Ecto neural progenitor cell (in vitro differentiated cells): ENCODE measurements at regions not wholly inside any gene's neighbourhood (a gene's known extent, or its start where the extent isn't known, plus 50 kb on each side); places are given as distances from the start of the nearest gene placed in this dataset.

Experiments used
- DNase-seq: peaks from one replicate; pipeline ENCODE4 v3.0.0-alpha.2; 2018; ENCODE audit warnings: low spot score

DNA sequence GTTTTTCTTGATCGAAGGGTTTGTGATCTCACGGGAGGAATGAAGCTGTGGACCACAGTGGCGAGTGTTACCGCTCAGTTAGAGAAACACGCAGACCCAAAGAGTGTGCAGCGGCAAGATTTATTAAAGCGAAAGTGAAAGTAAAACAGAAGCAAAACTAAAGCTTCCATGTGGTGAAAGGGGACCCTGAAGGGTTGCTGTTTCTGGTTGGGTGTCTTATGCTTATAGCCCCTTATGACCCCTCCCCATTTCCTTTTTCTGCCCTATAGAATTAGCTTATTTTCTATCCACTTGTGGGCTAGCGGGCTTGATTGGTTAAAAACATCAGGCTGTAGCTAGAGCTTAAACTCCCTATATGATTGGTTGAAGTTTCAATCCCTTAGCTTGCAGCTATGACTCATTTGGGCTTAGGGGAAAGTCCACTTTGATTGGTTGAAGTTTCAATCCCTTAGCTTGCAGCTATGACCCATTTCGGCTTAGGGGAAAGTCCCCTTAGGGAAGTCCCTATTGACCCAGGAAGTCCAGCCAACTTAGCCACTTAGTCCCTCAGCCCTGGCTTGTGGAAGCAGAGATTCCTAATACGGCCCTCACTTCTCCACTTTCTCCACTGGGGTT, 171.2 kb upstream of the NWD2 start:
- no peak for DNase-seq

- no peak for DNase-seq
Measured at GRCh38 chr4:37082912-37083311, 161.6 kb upstream of the NWD2 start.

DNA sequence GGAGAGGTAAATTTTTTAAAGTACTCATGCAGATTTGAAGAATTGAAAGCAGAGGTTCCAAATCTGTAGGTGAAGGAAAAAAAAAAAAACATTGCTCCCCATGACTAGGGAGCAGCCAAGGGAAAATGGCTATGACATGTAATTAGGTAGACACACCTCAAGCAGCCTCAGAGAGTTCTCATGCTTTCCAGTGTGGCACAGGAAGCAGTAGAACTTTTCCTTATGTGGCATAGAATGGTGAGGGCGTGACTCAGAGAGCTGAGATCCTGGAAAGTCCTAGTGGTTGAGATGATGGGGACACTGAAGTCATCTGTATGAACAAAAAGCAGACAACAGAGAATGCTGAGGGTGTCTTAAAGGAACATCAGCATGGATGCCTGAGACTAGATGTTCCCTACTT, 148.6 kb upstream of the NWD2 start:
- no peak for DNase-seq

DNA sequence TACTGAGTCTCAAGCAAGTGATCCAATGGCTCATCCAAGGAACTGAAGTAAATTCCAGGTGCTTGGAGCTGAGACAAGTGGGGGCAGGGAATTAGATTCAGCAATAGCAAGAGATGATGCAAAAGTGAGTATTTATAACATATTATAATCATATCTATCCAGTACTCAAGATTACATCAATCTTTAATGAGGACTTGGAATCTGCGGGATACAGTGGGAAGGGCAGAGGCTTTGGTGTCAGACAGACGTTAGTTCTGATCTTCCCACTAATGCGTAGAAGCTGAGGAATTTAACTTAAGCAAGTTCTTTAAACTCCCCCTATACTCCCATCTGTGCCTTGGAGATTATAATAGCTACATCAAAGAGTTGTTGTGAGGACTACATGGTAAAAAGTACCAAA, 143.4 kb upstream of the NWD2 start:
- DNase-seq = no peak

- no peak for DNase-seq
Measured at GRCh38 chr4:37101686-37102085, 142.9 kb upstream of the NWD2 start.

DNA sequence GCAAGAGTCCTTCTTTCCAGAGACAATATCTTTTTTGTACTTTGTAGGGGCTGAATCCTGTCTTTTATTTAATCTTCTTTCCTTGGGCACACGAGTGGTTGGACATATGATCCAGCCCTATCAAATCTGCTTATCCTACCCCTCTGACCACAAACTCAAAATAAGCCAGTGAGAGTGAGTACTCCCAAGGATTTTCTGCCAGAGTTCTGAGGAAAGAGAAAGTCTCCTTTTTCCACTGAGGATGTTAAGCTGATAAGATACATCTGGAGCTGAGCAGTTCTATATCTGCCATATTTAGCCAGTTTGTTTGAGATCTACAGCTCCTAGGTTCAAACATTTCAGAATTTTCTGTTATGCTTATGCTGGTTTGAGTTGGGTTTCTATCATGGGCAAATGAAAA, 134.8 kb upstream of the NWD2 start:
- no peak for DNase-seq

- no peak for DNase-seq
Measured at GRCh38 chr4:37124800-37125199, 119.7 kb upstream of the NWD2 start.

GRCh38 chr4:37126051-37126450, 118.5 kb upstream of the NWD2 start:
- DNase-seq = no peak

GRCh38 chr4:37130465-37130864, 114.1 kb upstream of the NWD2 start:
- DNase-seq = no peak

DNA sequence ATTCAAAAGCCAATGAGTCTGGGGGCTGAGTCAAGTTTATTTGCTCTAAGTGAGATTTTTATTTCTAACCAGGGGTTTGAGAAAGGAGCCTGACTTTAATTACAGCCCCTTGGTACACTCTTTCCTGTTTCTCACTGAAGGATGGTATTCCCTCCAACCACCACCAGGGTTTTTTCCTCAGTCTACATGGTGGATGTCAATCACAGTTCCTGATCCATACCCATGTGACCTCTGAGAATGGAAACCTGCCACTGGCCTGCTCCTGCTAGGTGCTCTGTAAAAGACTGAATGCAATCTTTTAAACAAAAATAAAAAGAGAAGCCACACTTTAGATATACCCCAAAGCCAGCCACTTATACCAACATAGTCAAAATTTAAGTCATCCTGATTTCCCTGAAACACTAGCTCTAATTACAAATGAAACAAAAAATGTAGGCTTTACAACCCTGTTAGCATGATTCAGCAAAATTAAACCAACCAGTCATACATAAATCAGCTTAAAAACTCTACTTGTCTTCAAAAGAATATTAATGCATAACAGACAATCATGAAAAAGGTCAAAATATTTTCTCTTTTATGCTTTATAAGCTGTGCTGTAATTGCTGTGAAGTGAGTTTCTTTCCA, 112.1 kb upstream of the NWD2 start:
- DNase-seq = no peak

DNA sequence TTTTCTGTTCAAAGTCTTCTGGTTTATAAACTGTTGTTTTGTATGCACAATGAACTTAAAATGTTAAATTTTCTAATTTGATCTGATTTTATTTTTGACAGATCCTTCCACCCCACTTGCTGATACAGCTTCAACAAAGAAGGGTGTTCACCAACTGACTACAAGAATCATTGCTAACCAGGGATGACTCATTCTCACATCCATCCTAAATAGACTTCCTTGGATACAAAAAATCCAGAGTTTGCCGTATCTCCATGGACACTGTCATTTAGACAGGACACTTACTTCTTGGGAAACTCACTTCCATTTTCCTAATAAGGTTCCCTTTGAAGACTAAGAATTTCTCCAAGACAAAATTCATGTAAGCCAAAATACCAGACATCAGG, 111.6 kb upstream of the NWD2 start:
- DNase-seq = no peak

GRCh38 chr4:37138019-37138653, 106.4 kb upstream of the NWD2 start:
- no peak for DNase-seq

DNA sequence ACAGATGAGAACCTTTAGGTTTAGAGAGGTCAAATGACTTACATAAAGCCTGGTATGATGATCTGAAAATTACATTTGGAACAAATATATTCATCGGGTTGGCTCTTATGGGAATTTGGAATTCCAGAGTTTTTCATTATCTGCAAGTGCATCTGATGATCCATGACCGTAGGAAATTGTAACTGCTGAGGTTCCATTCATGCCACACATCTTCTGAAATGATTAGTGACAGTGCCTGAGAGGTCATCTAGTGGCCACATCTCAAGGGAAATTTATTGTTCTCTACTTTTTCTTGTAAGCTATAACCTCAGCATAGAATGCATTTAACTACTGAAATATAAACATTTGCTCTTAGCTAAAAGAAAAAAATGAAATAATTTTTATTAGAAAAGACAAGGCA, 105.8 kb upstream of the NWD2 start:
- no peak for DNase-seq

DNA sequence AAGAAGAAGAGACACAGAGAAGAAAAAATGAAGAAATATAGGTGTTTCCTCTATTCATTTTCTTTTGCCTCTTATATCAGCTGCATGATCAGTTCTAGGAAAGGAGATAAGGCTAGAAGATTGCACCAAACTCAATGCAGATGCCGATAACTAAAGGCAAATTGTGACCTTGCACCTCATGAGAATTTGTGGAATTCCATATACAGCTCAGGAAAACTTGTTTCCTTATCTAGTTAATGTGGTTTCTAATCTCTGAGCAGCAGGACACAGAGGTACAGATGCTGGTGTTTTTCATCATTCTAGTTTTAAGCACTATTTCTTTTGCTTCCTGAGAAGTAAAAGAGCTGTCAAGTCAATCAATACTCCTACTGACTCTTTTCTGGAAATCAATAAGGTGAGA, 104.6 kb upstream of the NWD2 start:
- no peak for DNase-seq

- DNase-seq = no peak
Measured at GRCh38 chr4:37146260-37146659, 98.3 kb upstream of the NWD2 start.

DNA sequence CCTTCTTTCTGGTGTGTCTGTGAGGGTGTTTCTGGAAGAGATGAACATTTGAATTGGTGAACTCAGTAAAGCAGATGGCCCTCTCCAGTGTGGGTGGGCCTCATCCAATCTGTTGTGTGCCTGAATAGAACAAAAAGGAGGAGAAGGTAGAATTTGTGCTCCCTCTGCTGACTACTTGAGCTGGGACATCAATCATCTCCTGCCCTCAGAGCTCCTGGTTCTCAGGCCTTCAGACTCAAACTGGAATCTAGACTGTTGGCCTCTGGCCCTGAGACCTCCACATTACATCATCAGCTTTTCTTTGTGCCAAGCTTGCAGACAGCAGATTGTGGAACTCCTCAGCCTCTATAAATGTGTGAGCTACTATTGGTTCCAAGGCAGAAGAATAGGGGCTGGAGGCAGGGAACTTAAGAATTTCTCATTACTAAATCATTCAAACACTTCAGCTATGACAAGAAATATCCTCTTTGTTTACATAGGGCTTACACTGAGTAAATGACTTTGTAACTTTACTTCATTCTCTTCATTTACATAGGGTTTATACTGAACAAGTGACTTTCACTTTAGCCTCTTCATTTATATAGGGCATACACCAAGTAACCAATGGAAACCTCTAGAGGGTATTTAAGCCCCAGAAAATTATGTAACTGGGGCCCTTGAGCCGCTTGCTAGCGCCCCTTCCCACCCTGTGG, 86.9 kb upstream of the NWD2 start:
- no peak for DNase-seq

DNA sequence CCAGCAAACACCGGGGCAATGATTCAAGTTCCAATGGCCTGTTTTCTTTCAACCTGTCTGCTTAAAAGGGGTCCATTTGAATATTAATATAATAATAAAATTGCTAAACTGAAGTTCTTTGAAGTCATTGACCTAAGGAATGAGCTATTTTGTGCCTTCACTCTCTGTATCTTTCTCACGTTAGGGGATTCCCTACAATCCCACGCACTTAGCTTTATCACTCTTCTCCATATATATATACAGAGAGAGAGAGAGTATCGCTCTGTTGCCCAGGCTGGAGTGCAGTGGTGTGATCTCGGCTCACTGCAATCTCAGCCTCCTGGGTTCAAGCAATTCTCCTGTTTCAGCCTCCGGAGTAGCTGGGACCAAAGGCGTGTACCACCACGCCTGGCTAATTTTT, 83.9 kb upstream of the NWD2 start:
- DNase-seq = no peak

DNA sequence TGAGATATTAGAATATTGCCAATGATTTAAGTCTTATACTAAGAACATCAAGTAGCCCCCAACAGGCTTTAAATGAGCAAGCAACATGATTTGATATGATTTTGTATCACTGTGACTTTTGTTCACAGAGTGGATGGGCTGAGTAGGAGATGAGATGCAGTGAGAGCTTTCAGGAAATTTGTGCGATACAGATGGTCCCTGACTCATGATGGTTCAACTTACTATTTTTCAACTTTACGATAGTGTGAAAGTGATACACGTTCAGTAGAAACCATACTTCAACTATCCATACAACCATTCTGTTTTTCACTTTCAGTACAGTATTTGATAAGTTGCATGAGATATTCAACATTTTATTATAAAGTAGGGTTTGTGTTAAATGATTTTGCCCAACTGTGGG, 78.7 kb upstream of the NWD2 start:
- no peak for DNase-seq

- no peak for DNase-seq
Measured at GRCh38 chr4:37169956-37170355, 74.6 kb upstream of the NWD2 start.

GRCh38 chr4:37188100-37188499, 56.4 kb upstream of the NWD2 start:
- no peak for DNase-seq
